Large intestine (tissue), 3 donors: ENCODE measurements at regions not wholly inside any gene's neighbourhood (a gene's known extent, or its start where the extent isn't known, plus 50 kb on each side); places are given as distances from the start of the nearest gene placed in this dataset.
"Not testable (repeated sequence)": the region's sequence is repeated elsewhere in the genome, so short reads cannot be mapped to it uniquely, and the experiment has no call there.

Experiments used
- DNase-seq, 2 donors: peaks; one replicate each; pipeline versions ENCODE4 v3.0.0 to v3.0.0-alpha.2; 2013
- H3K27ac ChIP-seq: one replicate; pipeline ENCODE4 v1.5.1; 2013; ENCODE audit warnings: low read length
- H3K27me3 ChIP-seq: 2 replicates; pipeline ENCODE4 v1.6.1; 2013; ENCODE audit warnings: low read length; ENCODE audit not compliant: control insufficient read depth, insufficient read depth
- H3K36me3 ChIP-seq: 2 replicates; pipeline ENCODE4 v1.6.1; 2013; ENCODE audit warnings: low read length; ENCODE audit not compliant: control insufficient read depth, insufficient read depth
- H3K4me1 ChIP-seq: one replicate; pipeline ENCODE4 v1.6.1; 2013; ENCODE audit warnings: low read length; ENCODE audit not compliant: control insufficient read depth, insufficient read depth
- H3K4me3 ChIP-seq: one replicate; pipeline ENCODE4 v1.5.1; 2013; ENCODE audit warnings: low read length
- H3K9me3 ChIP-seq: one replicate; pipeline ENCODE4 v1.6.1; 2013; ENCODE audit warnings: mild to moderate bottlenecking, low read depth, low read length, moderate library complexity; ENCODE audit not compliant: control insufficient read depth
- WGBS: methylation state at CpG from one replicate; pipeline ENCODE4 v1.1.5; 2013; ENCODE audit warnings: low lambda C conversion rate; ENCODE audit not compliant: insufficient coverage; 5-methylcytosine and 5-hydroxymethylcytosine counted together

DNA sequence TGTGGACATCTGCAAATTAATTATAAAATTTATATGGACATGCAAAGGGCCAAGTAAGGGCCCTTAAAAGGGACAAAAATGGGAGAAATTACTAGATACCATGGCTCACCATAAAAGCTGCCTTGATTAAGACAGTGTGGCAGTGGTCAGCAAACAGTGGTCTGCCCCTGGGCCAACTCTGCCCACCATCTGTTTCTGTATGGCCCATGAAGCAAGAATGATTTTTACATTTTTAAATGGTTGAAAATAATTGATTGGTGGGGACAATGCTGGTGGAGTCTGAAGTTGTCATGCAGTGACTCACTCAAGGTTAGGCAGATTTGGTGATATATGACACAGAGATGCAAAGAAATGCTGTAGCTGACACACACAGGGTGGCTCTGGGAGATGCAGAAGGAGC, 143.2 kb upstream of the PRDM7 start:
- H3K27me3 ChIP-seq, H3K9me3 ChIP-seq, H3K4me3 ChIP-seq, H3K36me3 ChIP-seq, DNase-seq, H3K4me1 ChIP-seq, H3K27ac ChIP-seq: not testable (repeated sequence)

DNA sequence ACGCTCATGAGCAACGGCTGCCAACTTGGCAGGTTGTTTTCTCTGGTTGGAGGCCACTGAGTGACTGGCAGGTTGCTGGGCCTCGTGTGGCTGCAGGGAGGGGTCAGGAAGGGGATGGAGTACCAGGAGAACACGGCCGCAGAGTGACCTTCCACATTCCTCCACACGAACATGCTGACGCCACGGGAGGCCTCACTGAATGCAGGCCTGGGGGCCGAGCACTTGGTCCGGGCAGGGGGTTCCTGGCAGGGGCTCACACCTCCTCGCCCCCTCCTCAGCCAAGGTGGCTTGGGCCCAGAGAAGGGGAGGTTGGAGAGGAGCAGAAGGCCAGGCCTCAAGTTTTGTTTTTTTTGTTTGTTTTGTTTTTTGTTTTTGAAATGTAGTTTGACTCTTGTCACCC, 98.5 kb upstream of the PRDM7 start:
- not testable (repeated sequence) for H3K27me3 ChIP-seq, H3K4me3 ChIP-seq, H3K9me3 ChIP-seq, DNase-seq, H3K36me3 ChIP-seq, H3K4me1 ChIP-seq, H3K27ac ChIP-seq
- no CpG with 5 or more reads among the region's 11 CpGs for WGBS

DNA sequence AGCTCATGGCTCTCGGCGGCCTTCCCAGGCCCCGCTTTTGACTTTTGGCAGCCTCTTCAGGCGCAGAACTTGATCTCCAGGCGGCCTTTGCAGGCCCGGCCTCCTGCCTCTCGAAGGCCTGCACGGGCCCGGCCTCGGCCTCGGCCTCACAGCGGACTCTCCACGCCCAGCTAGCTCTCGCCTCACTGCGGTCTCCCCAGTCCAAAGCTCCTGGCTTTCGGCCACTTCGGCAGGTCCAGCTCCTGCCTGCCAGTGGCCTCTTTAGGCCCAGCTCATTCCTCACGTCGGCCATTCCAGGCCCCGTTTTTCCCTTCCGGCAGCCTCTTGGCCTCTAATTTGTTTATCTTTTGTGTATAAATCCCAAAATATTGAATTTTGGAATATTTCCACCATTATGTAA, 94.5 kb upstream of the PRDM7 start:
- WGBS, result no CpG with 5 or more reads among the region's 21 CpGs
- not testable (repeated sequence) for H3K4me3 ChIP-seq, H3K27ac ChIP-seq, H3K4me1 ChIP-seq, H3K9me3 ChIP-seq, DNase-seq, H3K27me3 ChIP-seq, H3K36me3 ChIP-seq

DNA sequence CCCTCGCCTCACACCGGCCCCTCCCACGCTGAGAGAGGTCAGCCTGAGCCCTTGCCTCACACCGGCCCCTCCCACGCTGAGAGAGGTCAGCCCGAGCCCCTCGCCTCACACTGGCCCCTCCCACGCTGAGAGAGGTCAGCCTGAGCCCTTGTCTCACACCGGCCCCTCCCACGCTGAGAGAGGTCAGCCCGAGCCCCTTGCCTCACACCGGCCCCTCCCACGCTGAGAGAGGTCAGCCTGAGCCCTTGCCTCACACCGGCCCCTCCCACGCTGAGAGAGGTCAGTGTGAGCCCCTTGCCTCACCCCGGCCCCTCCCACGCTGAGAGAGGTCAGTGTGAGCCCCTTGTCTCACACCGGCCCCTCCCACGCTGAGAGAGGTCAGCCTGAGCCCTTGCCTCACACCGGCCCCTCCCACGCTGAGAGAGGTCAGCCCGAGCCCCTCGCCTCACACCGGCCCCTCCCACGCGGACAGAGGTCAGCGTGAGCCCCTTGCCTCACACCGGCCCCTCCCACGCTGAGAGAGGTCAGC, 92.1 kb upstream of the PRDM7 start:
- no CpG with 5 or more reads among the region's 29 CpGs for WGBS
- H3K4me3 ChIP-seq, H3K9me3 ChIP-seq, DNase-seq, H3K27me3 ChIP-seq, H3K4me1 ChIP-seq, H3K36me3 ChIP-seq, H3K27ac ChIP-seq: not testable (repeated sequence)

DNA sequence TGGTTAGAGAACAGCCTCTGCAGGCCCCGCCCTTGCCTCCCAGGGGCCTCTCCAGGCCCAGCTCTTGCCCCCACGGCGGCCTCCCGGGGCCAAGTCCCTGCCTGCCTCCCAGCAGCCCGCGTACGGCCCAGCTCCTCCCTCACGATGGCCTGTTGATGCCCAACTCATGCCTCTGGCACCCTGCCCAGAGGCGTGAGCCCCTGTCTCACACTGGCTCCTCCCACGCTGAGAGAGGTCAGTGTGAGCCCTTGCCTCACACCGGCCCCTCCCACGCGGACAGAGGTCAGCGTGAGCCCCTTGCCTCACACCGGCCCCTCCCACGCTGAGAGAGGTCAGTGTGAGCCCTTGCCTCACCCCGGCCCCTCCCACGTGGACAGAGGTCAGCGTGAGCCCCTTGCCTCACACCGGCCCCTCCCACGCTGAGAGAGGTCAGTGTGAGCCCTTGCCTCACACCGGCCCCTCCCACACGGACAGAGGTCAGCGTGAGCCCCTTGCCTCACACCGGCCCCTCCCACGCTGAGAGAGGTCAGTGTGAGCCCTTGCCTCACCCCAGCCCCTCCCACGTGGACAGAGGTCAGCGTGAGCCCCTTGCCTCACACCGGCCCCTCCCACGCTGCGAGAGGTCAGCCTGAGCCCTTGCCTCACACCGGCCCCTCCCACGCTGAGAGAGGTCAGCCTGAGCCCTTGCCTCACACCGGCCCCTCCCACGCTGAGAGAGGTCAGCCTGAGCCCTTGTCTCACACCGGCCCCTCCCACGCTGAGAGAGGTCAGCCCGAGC, 91.4 kb upstream of the PRDM7 start:
- not testable (repeated sequence) for H3K36me3 ChIP-seq, H3K27me3 ChIP-seq, H3K4me1 ChIP-seq, H3K27ac ChIP-seq, H3K9me3 ChIP-seq, H3K4me3 ChIP-seq
- 80% methylated on average over 1 of the region's 38 CpGs for WGBS
- peak in 1 of 2 donors; percentile 2 for DNase-seq

DNA sequence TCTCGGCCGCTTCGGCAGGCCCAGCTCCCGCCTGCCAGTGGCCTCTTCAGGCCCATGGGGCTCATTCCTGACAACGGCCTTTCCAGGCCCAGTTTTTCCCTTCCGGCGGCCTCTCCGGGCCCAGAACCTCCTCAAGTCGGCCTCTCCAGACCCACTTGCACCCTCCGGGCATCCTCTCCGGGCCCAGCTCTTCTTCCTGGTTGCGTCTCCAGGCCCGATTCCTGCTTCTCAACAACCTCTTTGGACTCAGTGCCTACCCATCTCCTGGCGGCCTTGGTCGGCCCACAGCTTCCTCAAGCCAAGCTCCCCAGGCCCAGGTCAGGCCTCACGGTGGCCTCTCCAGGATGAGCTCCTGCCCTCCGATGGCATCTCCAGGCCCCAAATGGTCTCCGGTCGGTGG, 90.6 kb upstream of the PRDM7 start:
- H3K9me3 ChIP-seq, DNase-seq, H3K27me3 ChIP-seq, H3K27ac ChIP-seq, H3K36me3 ChIP-seq, H3K4me3 ChIP-seq, H3K4me1 ChIP-seq: not testable (repeated sequence)
- WGBS, result no CpG with 5 or more reads among the region's 19 CpGs

DNA sequence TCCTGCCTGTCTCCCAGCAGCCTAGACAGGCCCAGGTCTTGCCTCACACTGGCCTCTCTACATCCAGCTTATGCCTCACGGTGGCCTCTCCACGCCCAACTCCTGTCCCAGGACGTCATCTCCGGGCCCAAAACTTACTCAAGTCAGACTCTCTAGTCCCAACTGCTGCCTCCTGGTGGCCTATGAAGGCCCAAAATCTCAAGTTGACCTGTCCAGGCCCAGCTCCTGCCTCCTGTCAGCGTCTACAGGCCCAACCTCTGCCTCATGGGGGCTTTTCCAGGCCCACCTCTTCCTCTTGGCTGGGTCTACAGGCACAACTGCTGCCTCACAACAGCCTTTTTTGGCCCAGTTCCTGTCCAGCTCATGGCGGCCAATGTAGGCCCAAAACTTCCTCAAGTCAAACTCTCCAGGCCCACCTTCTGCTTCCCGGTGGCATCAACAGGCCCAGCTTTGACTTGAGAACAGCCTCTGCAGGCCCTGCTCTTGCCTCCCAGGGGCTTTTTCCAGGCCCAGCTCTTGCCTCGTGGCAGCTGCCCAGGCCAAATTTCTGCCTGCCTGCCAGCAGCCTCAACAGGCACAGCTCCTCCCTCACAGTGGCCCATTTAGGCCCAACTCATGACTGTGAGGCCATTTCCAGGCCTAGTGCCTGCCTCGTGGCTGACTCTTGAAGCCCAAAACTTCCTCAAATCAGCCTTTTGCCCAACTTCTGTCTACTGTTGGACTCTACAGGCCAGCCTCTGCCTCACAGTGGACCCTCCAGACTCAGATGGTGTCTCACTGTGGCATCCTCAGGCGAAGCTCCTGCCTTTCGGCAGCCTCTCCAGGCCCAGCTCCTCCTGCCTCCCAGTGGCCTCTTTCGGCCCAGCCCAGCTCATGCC, 89.8 kb upstream of the PRDM7 start:
- not testable (repeated sequence) for H3K4me1 ChIP-seq, H3K9me3 ChIP-seq, H3K27ac ChIP-seq, H3K4me3 ChIP-seq, H3K27me3 ChIP-seq, H3K36me3 ChIP-seq
- peak in 1 of 2 donors; percentile 0 for DNase-seq
- no CpG with 5 or more reads among the region's 12 CpGs for WGBS

DNA sequence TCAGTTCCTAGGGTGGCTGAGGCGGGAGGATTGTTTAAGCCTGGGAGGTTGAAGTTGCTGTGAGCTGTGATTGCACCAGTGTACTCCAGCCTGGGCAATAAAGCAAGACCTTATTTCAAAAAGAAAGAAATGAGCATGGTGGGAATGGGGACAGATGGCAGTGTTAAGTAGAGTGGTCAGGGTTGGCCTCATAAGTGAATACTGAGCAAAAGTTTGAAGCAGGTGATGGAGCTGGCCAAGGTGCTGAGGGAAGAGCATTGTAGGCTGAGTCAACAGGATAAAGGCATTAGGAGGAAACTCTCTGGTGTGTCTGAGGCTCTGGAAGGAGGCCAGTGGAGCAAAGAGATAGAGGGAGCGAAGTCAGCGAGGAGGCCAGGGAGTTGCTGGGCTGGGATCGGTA, 73.9 kb upstream of the PRDM7 start:
- H3K27me3 ChIP-seq, H3K4me1 ChIP-seq, H3K36me3 ChIP-seq, H3K27ac ChIP-seq, DNase-seq, H3K9me3 ChIP-seq, H3K4me3 ChIP-seq: not testable (repeated sequence)
- WGBS, result no CpG with 5 or more reads among the region's 4 CpGs
